H1 (cell line): ENCODE measurements at regions not wholly inside any gene's neighbourhood (a gene's known extent, or its start where the extent isn't known, plus 50 kb on each side); places are given as distances from the start of the nearest gene placed in this dataset.

ENCODE experiments used
- CTCF ChIA-PET: fragments of 300-600 bp; sonication (Branson Sonifier 250); formaldehyde crosslinking; loops from one replicate; lab custom pipeline; 2021; ENCODE audit not compliant: partially characterized antibody; lab: Charles Lee
- POLR2A ChIA-PET: fragments of 300-600 bp; sonication (Branson Sonifier 250); formaldehyde crosslinking; loops from one replicate; lab custom pipeline; 2021; ENCODE audit warnings: inconsistent platforms; ENCODE audit not compliant: partially characterized antibody; lab: Charles Lee
- DNase-seq, 2 experiments: peaks; one replicate each; pipeline versions ENCODE4 v3.0.0 to v3.0.0-alpha.2; 2010 to 2022; ENCODE audit warnings: low spot score in 2 of 2, low read depth in 1 of 2, mixed read lengths in 1 of 2
- FAIRE-seq: peaks from 2 replicates; lab custom pipeline; 2011; peaks lifted over from hg19 to GRCh38; lab: Jason Lieb, UNC
- H2AFZ ChIP-seq: 2 replicates; pipeline ENCODE4 v1.8.1; 2012; ENCODE audit warnings: low read length, inconsistent platforms
- H2AK5ac ChIP-seq: 2 replicates; pipeline ENCODE4 v1.6.1; 2013; ENCODE audit warnings: low read depth, low read length
- H2BK120ac ChIP-seq: replicated peaks from 2 replicates; pipeline ENCODE3; 2013; ENCODE audit warnings: low read depth, low read length, inconsistent platforms
- H2BK12ac ChIP-seq: 2 replicates; pipeline ENCODE4 v1.6.1; 2013; ENCODE audit warnings: low read depth, low read length
- H2BK15ac ChIP-seq: 2 replicates; pipeline ENCODE4 v1.6.1; 2013; ENCODE audit warnings: low read length
- H2BK20ac ChIP-seq: 2 replicates; pipeline ENCODE4 v1.6.1; 2013; ENCODE audit warnings: low read length
- H2BK5ac ChIP-seq: 2 replicates; pipeline ENCODE4 v1.6.1; 2013; ENCODE audit warnings: low read depth, low read length
- H3K14ac ChIP-seq: 2 replicates; pipeline ENCODE4 v1.6.1; 2013; ENCODE audit warnings: inconsistent platforms; ENCODE audit not compliant: insufficient read length
- H3K18ac ChIP-seq: 2 replicates; pipeline ENCODE4 v1.6.1; 2013; ENCODE audit warnings: low read length; ENCODE audit errors: extremely low read depth
- H3K23ac ChIP-seq: 2 replicates; pipeline ENCODE4 v1.6.1; 2013; ENCODE audit warnings: inconsistent platforms; ENCODE audit not compliant: insufficient read length
- H3K23me2 ChIP-seq: 2 replicates; pipeline ENCODE4 v1.6.1; 2013; ENCODE audit warnings: low read depth, low read length
- H3K27ac ChIP-seq: 2 replicates; pipeline ENCODE4 v1.6.1; 2011; ENCODE audit warnings: low read depth, low read length, inconsistent platforms
- H3K27me3 ChIP-seq, 4 experiments: replicated peaks in 1 of 4; 1 replicate in 1 of 4; 2 replicates in 3 of 4; pipeline versions ENCODE4 v1.6.1 to v1.8.1; 2011 to 2013; ENCODE audit warnings: low read length in 3 of 4, mild to moderate bottlenecking in 3 of 4, inconsistent platforms in 2 of 4, mixed read lengths in 2 of 4, moderate library complexity in 1 of 4; ENCODE audit not compliant: control insufficient read depth in 3 of 4, insufficient read depth in 3 of 4; ENCODE audit errors: extremely low read depth in 1 of 4
- H3K36me3 ChIP-seq, 4 experiments: 2 replicates each; pipeline versions ENCODE4 v1.6.1 to v1.8.1; 2011 to 2013; ENCODE audit warnings: mild to moderate bottlenecking in 4 of 4, low read length in 3 of 4, moderate library complexity in 2 of 4, control low read depth in 1 of 4, inconsistent platforms in 1 of 4; ENCODE audit not compliant: insufficient read depth in 4 of 4, control insufficient read depth in 2 of 4
- H3K4ac ChIP-seq: replicated peaks from 2 replicates; pipeline ENCODE3; 2013; ENCODE audit warnings: low read length, low read depth, mixed read lengths, inconsistent platforms; ENCODE audit not compliant: insufficient read length
- H3K4me1 ChIP-seq, 4 experiments: replicated peaks in 1 of 4; 1 replicate in 1 of 4; 2 replicates in 3 of 4; pipeline versions ENCODE4 v1.6.1 to v1.8.1; 2011 to 2013; ENCODE audit warnings: low read length in 3 of 4, inconsistent platforms in 2 of 4, mixed read lengths in 1 of 4; ENCODE audit not compliant: insufficient read depth in 4 of 4, control insufficient read depth in 3 of 4
- H3K4me2 ChIP-seq, 2 experiments: 2 replicates each; pipeline versions ENCODE4 v1.6.1 to v1.8.1; 2011 to 2013; ENCODE audit warnings: low read depth in 2 of 2, low read length in 2 of 2, control low read depth in 1 of 2, inconsistent platforms in 1 of 2, mild to moderate bottlenecking in 1 of 2; ENCODE audit not compliant: insufficient read depth in 1 of 2
- H3K4me3 ChIP-seq, 4 experiments: fragments of 200-600, 300-600 bp in 1 of 4; sonication (generic), shearing (Covaris generic), sonication (Bioruptor Twin) in 1 of 4; 2 replicates each; pipeline versions ENCODE4 v1.5.1 to v1.8.1; 2011 to 2016; ENCODE audit warnings: low read length in 4 of 4, low read depth in 3 of 4, control low read depth in 2 of 4, inconsistent platforms in 2 of 4, mild to moderate bottlenecking in 2 of 4, mixed read lengths in 1 of 4, moderate library complexity in 1 of 4; ENCODE audit not compliant: insufficient read depth in 2 of 4; ENCODE audit errors: extremely low read depth in 1 of 4
- H3K56ac ChIP-seq: replicated peaks from 2 replicates; pipeline ENCODE3; 2013; ENCODE audit warnings: low read depth, mild to moderate bottlenecking, mixed read lengths, low read length, inconsistent platforms; ENCODE audit not compliant: insufficient read length
- H3K79me1 ChIP-seq: 2 replicates; pipeline ENCODE4 v1.6.1; 2013; ENCODE audit warnings: low read depth, low read length, control low read depth
- H3K79me2 ChIP-seq, 2 experiments: 2 replicates each; pipeline versions ENCODE4 v1.6.1 to v1.8.1; 2012 to 2013; ENCODE audit warnings: low read length in 2 of 2, mild to moderate bottlenecking in 2 of 2, inconsistent platforms in 1 of 2; ENCODE audit not compliant: insufficient read depth in 2 of 2, control insufficient read depth in 1 of 2
- H3K9ac ChIP-seq, 4 experiments: replicated peaks in 1 of 4; 1 replicate in 1 of 4; 2 replicates in 3 of 4; pipeline versions ENCODE4 v1.6.1 to v1.8.1; 2011 to 2013; ENCODE audit warnings: low read depth in 3 of 4, low read length in 3 of 4, control low read depth in 2 of 4, mild to moderate bottlenecking in 2 of 4, moderate library complexity in 2 of 4, inconsistent platforms in 1 of 4; ENCODE audit errors: extremely low read depth in 1 of 4
- H3K9me3 ChIP-seq, 2 experiments: 2 replicates each; pipeline versions ENCODE4 v1.6.1 to v1.8.1; 2012 to 2013; ENCODE audit warnings: mild to moderate bottlenecking in 2 of 2, moderate library complexity in 2 of 2, control low read depth in 1 of 2, inconsistent platforms in 1 of 2, low read depth in 1 of 2, low read length in 1 of 2, mixed read lengths in 1 of 2; ENCODE audit not compliant: insufficient read depth in 2 of 2
- H4K20me1 ChIP-seq, 2 experiments: replicated peaks in 1 of 2; 2 replicates each; pipeline versions ENCODE3 to v1.8.1; 2011 to 2013; ENCODE audit warnings: inconsistent platforms in 2 of 2, low read length in 2 of 2, mild to moderate bottlenecking in 1 of 2; ENCODE audit not compliant: insufficient read depth in 2 of 2, control insufficient read depth in 1 of 2
- H4K5ac ChIP-seq: 2 replicates; pipeline ENCODE4 v1.6.1; 2013; ENCODE audit warnings: low read length, low read depth, mixed read lengths, inconsistent platforms; ENCODE audit not compliant: insufficient read length
- H4K8ac ChIP-seq: 2 replicates; pipeline ENCODE4 v1.8.0; 2013; ENCODE audit warnings: mild to moderate bottlenecking, moderate library complexity, low read length, inconsistent platforms; ENCODE audit not compliant: insufficient read depth; ENCODE audit errors: extremely low read depth
- H4K91ac ChIP-seq: replicated peaks from 2 replicates; pipeline ENCODE3; 2013; ENCODE audit warnings: low read length, mixed read lengths, inconsistent platforms; ENCODE audit not compliant: insufficient read length
- FOSL1 ChIP-seq: IDR thresholded peaks from 2 replicates; pipeline ENCODE4 v1.6.1; 2011; ENCODE audit warnings: mild to moderate bottlenecking, low read depth, low read length, moderate library complexity; ENCODE audit not compliant: insufficient read depth
- JUND ChIP-seq: IDR thresholded peaks from 2 replicates; pipeline ENCODE4 v1.6.1; 2011; ENCODE audit warnings: mild to moderate bottlenecking, improper control_type of control experiment, low read length
- RXRA ChIP-seq: IDR thresholded peaks from 2 replicates; pipeline ENCODE4 v1.6.1; 2011; ENCODE audit warnings: low read depth, mild to moderate bottlenecking, low read length, moderate library complexity; ENCODE audit not compliant: insufficient read depth
- SAP30 ChIP-seq: fragments of 300-600 bp; sonication (generic); IDR thresholded peaks from 2 replicates; pipeline ENCODE4 v1.7.1; 2012; ENCODE audit warnings: low read length, moderate library complexity, mild to moderate bottlenecking, inconsistent platforms; ENCODE audit not compliant: insufficient read depth, insufficient replicate concordance
- TAF1 ChIP-seq: IDR thresholded peaks from 2 replicates; pipeline ENCODE4 v1.6.1; 2011; ENCODE audit warnings: mild to moderate bottlenecking, low read depth, low read length
- ZNF274 ChIP-seq: IDR thresholded peaks from 2 replicates; pipeline ENCODE4 v1.7.0; 2012; ENCODE audit warnings: low read length, borderline replicate concordance; ENCODE audit errors: extremely low read depth
- WGBS, 2 experiments: shearing (Covaris generic) in 1 of 2; methylation state at CpG; one replicate each; pipeline versions ENCODE4 v1.1.6 to v1.1.7; 2013 to 2015; ENCODE audit warnings: low lambda C conversion rate in 2 of 2, mixed read lengths in 2 of 2, inconsistent platforms in 1 of 2, low coverage in 1 of 2, missing lambda C conversion rate in 1 of 2; ENCODE audit not compliant: insufficient replicate concordance in 2 of 2, insufficient coverage in 1 of 2, insufficient read length in 1 of 2; ENCODE audit errors: extremely low coverage in 1 of 2, missing lambda C conversion rate in 1 of 2; 5-methylcytosine and 5-hydroxymethylcytosine counted together
- TF ChIP-seq, protein P1 (sequence below): IDR thresholded peaks from 2 replicates; pipeline ENCODE4 v1.6.1; 2011; ENCODE audit warnings: low read depth, mild to moderate bottlenecking, low read length; ENCODE audit not compliant: insufficient read depth

DNA sequence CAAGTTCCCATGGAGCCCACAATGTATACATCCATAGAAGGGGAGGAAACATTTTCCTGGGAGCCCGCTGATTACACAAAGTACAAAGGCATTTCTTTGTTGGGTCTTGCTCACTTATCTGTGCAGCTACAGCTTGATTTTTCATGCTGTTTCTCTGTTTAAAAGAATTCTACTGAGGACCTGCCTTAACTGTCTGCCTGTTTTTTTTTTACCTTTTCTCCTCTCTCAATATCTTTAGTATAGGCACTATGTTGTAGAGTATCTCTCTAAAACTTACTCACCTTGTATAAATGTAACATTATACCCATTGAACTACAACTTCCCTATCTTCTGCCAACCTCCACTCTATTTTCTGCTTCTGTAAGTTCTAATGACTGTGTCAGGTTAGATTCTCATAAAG is 494.6 kb upstream of the EPHA5 start:
- Histone ChIP-seq H3K9ac (no peak overlapping the region), H4K91ac (no peak overlapping the region), H3K79me1 (no peaks in the 10 kb centered on the region), H3K27ac (no peak overlapping the region), H2AFZ (no peak overlapping the region), H3K4me2 (no peak overlapping the region), H2BK12ac (no peak overlapping the region), H3K23me2 (no peaks in the 10 kb centered on the region), H3K27me3 (no peaks in the 10 kb centered on the region), H3K4me3 (no peak overlapping the region), H3K36me3 (no peaks in the 10 kb centered on the region), H2BK15ac (no peak overlapping the region), H3K56ac (no peak overlapping the region), H4K5ac (no peak overlapping the region), H3K18ac (no peak overlapping the region), H2BK120ac (no peak overlapping the region), H3K23ac (no peak overlapping the region), H3K4me1 (no peaks in the 10 kb centered on the region), H2BK5ac (no peak overlapping the region), H2BK20ac (no peak overlapping the region), H2AK5ac (no peak overlapping the region), H3K9me3 (no peaks in the 10 kb centered on the region; a peak in 1 of 4 replicates), H3K4ac (no peak overlapping the region), H4K20me1 (no peaks in the 10 kb centered on the region), H4K8ac (no peak overlapping the region), H3K79me2 (no peaks in the 10 kb centered on the region), H3K14ac (no peak overlapping the region)
- WGBS, 2 experiments: 93% methylated on average over 1 of the region's 1 CpG; no CpG with 5 or more reads in 1 of the 2 experiments
- no peak for TF ChIP-seq ZNF274
- no peak for TF ChIP-seq TAF1
- no peak for TF ChIP-seq JUND
- no peak for TF ChIP-seq SAP30
- no peak for TF ChIP-seq FOSL1
- TF ChIP-seq, protein P1, sequence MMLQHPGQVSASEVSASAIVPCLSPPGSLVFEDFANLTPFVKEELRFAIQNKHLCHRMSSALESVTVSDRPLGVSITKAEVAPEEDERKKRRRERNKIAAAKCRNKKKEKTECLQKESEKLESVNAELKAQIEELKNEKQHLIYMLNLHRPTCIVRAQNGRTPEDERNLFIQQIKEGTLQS: no peak
- TF ChIP-seq RXRA: no peak
- ChIA-PET POLR2A (no interaction called here), CTCF (no interaction called here)
- FAIRE-seq (no peak), DNase-seq (no peak)
